Loucy (cell line): ENCODE measurements at regions not wholly inside any gene's neighbourhood (a gene's known extent, or its start where the extent isn't known, plus 50 kb on each side); places are given as distances from the start of the nearest gene placed in this dataset.

Source experiments
- H2AFZ ChIP-seq: fragments of 200-600 bp; sonication (generic); 2 replicates; pipeline ENCODE4 v1.6.0; 2016; ENCODE audit warnings: antibody characterized with exemption, mild to moderate bottlenecking, low read length, moderate library complexity
- H3F3A ChIP-seq: fragments of 200-600 bp; 2 replicates; pipeline ENCODE4 v1.6.0; 2016; ENCODE audit warnings: antibody characterized with exemption, low read depth, mild to moderate bottlenecking
- H3K27me3 ChIP-seq: fragments of 200-600 bp; sonication (generic); 2 replicates; pipeline ENCODE4 v1.6.1; 2014; ENCODE audit warnings: low read length, mild to moderate bottlenecking; ENCODE audit not compliant: insufficient read depth, poor library complexity, severe bottlenecking
- H3K36me3 ChIP-seq: fragments of 200-600 bp; sonication (generic); 2 replicates; pipeline ENCODE4 v1.6.1; 2016; ENCODE audit warnings: low read length; ENCODE audit not compliant: insufficient read depth
- H3K4me1 ChIP-seq: fragments of 200-600 bp; sonication (generic); 2 replicates; pipeline ENCODE4 v1.5.1; 2014; ENCODE audit warnings: low read length, mild to moderate bottlenecking; ENCODE audit not compliant: insufficient read depth, poor library complexity, severe bottlenecking
- H3K4me2 ChIP-seq: fragments of 200-600 bp; sonication (generic); 2 replicates; pipeline ENCODE4 v1.6.0; 2014; ENCODE audit warnings: antibody characterized with exemption, low read length, low read depth, mild to moderate bottlenecking; ENCODE audit not compliant: poor library complexity, severe bottlenecking
- H3K4me3 ChIP-seq: fragments of 200-600 bp; sonication (generic); 2 replicates; pipeline ENCODE4 v1.5.1; 2014; ENCODE audit warnings: low read length, mild to moderate bottlenecking, mixed read lengths; ENCODE audit not compliant: poor library complexity, severe bottlenecking
- H3K79me2 ChIP-seq: fragments of 200-600 bp; sonication (generic); 2 replicates; pipeline ENCODE4 v1.6.1; 2014; ENCODE audit warnings: low read length; ENCODE audit not compliant: insufficient read depth
- H3K9ac ChIP-seq: fragments of 200-600 bp; sonication (generic); 2 replicates; pipeline ENCODE4 v1.6.0; 2014; ENCODE audit warnings: mild to moderate bottlenecking, low read depth, low read length, moderate library complexity; ENCODE audit not compliant: poor library complexity, severe bottlenecking
- H3K9me2 ChIP-seq: fragments of 200-600 bp; sonication (generic); replicated peaks from 2 replicates; pipeline ENCODE4 v1.6.1; 2016; ENCODE audit warnings: low read depth, low read length, mixed read lengths
- H3K9me3 ChIP-seq: fragments of 200-600 bp; sonication (generic); 2 replicates; pipeline ENCODE4 v1.6.1; 2014; ENCODE audit warnings: mild to moderate bottlenecking, antibody characterized with exemption, low read length, low read depth; ENCODE audit not compliant: insufficient read depth
- H4K20me1 ChIP-seq: fragments of 200-600 bp; sonication (generic); 2 replicates; pipeline ENCODE4 v1.6.0; 2014; ENCODE audit warnings: antibody characterized with exemption, low read length, mild to moderate bottlenecking; ENCODE audit not compliant: insufficient read depth, poor library complexity, severe bottlenecking
- CTCF ChIP-seq: fragments of 200-600 bp; sonication (generic); conservative IDR thresholded peaks from 2 replicates; pipeline ENCODE4 v1.5.1; 2014; ENCODE audit warnings: mild to moderate bottlenecking, antibody characterized with exemption, low read length
- EZH2phosphoT487 ChIP-seq: fragments of 200-600 bp; IDR thresholded peaks from 2 replicates; pipeline ENCODE4 v1.6.1; 2018; ENCODE audit warnings: antibody characterized with exemption, mild to moderate bottlenecking, moderate library complexity, borderline replicate concordance

GRCh38 chr6:2596222-2596621 is 154.5 kb downstream of the MYLK4 start:
- Histone ChIP-seq H3K79me2 (no peaks in the 10 kb centered on the region), H3F3A (peaks cover 9% of the 10 kb centered on the region; the same call in 1 of the 2 replicates), H3K27me3 (no peaks in the 10 kb centered on the region), H3K9me2 (no peaks in the 10 kb centered on the region), H3K9ac (peak overlapping the region; percentile 50), H3K4me2 (peak overlapping the region; percentile 60), H3K36me3 (no peaks in the 10 kb centered on the region), H3K4me3 (no peak overlapping the region), H2AFZ (0 out of 2 replicates have a peak overlapping the region, but pooled peaks have one; percentile 6), H3K9me3 (no peaks in the 10 kb centered on the region), H4K20me1 (no peaks in the 10 kb centered on the region), H3K4me1 (peaks cover 45% of the 10 kb centered on the region)
- TF ChIP-seq EZH2phosphoT487 (no peak), CTCF (peak; percentile 91)

DNA sequence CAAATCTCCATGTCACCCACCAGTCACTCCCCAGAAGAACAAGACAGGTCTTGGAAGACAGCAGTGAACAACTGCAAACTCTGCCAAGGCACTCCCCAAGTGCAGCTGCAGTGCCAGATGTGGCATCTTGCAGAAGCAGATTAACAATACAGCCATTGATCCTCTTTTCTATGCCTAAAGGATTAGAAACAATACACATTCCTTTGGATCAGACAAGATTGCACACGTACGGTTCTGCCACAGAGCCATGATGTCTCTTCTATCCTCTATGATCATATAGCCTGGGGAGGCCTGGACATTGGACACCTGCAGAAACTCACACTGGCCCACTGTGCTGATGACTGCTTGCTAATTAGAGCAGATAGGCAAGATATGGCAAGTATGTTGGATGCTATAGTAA is 155.9 kb downstream of the MYLK4 start:
- no peaks in the 10 kb centered on the region for H3K79me2 ChIP-seq
- H4K20me1 ChIP-seq: no peaks in the 10 kb centered on the region
- TF ChIP-seq EZH2phosphoT487 (no peak), CTCF (no peak)
- peaks cover 9% of the 10 kb centered on the region; the same call in 1 of the 2 replicates for H3F3A ChIP-seq
- peaks cover 39% of the 10 kb centered on the region for H3K4me1 ChIP-seq
- H3K4me3 ChIP-seq: no peak overlapping the region
- H3K9ac ChIP-seq: no peak overlapping the region
- H3K9me3 ChIP-seq: no peaks in the 10 kb centered on the region
- H3K4me2 ChIP-seq: no peak overlapping the region
- H2AFZ ChIP-seq: no peak overlapping the region
- H3K27me3 ChIP-seq: no peaks in the 10 kb centered on the region
- no peaks in the 10 kb centered on the region for H3K36me3 ChIP-seq
- no peaks in the 10 kb centered on the region for H3K9me2 ChIP-seq

DNA sequence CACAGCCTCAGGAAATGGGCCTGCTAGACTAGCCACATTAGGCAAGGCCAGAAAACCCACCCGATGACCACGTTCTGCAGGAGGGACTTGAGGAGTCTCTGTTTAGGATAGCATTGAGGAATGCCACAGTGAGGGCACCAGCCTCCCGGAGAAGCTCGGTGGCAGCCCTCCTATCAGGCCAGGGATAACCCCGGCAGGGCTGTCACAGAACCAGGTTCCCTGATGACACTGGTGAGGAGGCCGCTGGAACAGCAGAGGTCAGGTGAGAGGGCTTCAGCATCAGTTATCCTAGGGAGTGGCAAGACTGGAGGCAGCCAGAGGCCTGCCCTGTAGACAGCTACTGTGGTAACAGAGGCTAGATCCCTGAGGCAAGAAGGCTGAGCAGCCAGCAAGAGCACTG is 157.6 kb downstream of the MYLK4 start:
- Histone ChIP-seq H3K4me1 (peaks cover 24% of the 10 kb centered on the region), H4K20me1 (no peaks in the 10 kb centered on the region), H3K9me2 (no peaks in the 10 kb centered on the region), H3K9ac (no peak overlapping the region), H3K27me3 (no peaks in the 10 kb centered on the region), H3K79me2 (no peaks in the 10 kb centered on the region), H3K4me2 (no peak overlapping the region), H2AFZ (no peak overlapping the region), H3K36me3 (no peaks in the 10 kb centered on the region), H3K4me3 (no peak overlapping the region), H3F3A (peaks cover 6% of the 10 kb centered on the region; the same call in 1 of the 2 replicates), H3K9me3 (no peaks in the 10 kb centered on the region)
- TF ChIP-seq CTCF (no peak), EZH2phosphoT487 (no peak)
